ENCODE measurements at regions not wholly inside any gene's neighbourhood (a gene's known extent, or its start where the extent isn't known, plus 50 kb on each side); places are given as distances from the start of the nearest gene placed in this dataset.

DNA sequence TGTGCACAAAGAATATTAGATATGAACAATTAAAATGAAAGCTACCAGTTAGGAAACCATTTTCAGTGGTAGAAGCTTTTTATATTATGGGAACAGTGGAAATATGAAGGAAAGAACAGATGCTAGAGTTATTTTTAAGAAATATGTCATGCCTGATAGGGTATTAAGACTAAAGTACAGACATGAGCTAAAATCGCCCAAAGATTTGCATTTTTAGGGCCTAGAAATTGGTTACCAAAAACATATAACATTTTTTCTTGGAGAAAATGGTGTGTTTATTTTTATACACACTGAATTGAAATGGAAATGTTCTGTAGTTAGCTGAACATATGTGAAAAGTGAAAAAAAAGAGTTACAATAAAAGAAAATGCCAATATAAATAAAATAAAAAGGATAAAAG lies 441.9 kb downstream of the TLL1 start:
- no peak overlapping the region for H3K9ac ChIP-seq (ENCODE audit: low read length)
- no TSS peak for BruUV-seq (replicated peaks)
- ChIA-PET RAD21 (ENCODE audit: low non-redundant PET in 1 of 2, low total read pairs in 2 of 2, uncharacterized antibody in 2 of 2, unreplicated experiment in 2 of 2) (no interaction called here), CTCF (no interaction called here), POLR2A (no interaction called here)
- no peak overlapping the region for H2AFZ ChIP-seq (ENCODE audit: low read depth, low read length, poor library complexity, severe bottlenecking)
- no peak overlapping the region for H3K4me3 ChIP-seq (replicated peaks in 1 of 2; ENCODE audit: low read depth in 1 of 2, low read length in 2 of 2)
- intact Hi-C loops (cut with micrococcal nuclease) = no loop called here
- ATAC-seq (no peak), DNase-seq (ENCODE audit: low read depth, low spot score) (no peak)
- H3K4me2 ChIP-seq (ENCODE audit: low read length) = no peak overlapping the region
- H3K79me2 ChIP-seq (ENCODE audit: insufficient read depth, low read length) = no peaks in the 10 kb centered on the region
- H3K36me3 ChIP-seq (ENCODE audit: control insufficient read depth in 1 of 2, insufficient read depth in 2 of 2, low read length in 2 of 2) = no peaks in the 10 kb centered on the region
- H3K4me1 ChIP-seq (ENCODE audit: control insufficient read depth in 1 of 2, insufficient read depth in 2 of 2, low read length in 2 of 2) = no peaks in the 10 kb centered on the region
- no peaks in the 10 kb centered on the region for H3K27me3 ChIP-seq (ENCODE audit: insufficient read depth, low read length)
- no peak overlapping the region for H3K27ac ChIP-seq (ENCODE audit: low read depth, low read length)
- TF ChIP-seq SRF (IDR thresholded peaks at IDR 0.05; ENCODE audit: low read depth) = no peak
- no peaks in the 10 kb centered on the region for H3K9me3 ChIP-seq (ENCODE audit: control insufficient read depth in 1 of 2, insufficient read depth in 1 of 2, low read depth in 1 of 2, low read length in 2 of 2)
- no peaks in the 10 kb centered on the region for H4K20me1 ChIP-seq (ENCODE audit: insufficient read depth)
- no peaks in the 10 kb centered on the region for H3K9me2 ChIP-seq (ENCODE audit: insufficient read depth)

DNA sequence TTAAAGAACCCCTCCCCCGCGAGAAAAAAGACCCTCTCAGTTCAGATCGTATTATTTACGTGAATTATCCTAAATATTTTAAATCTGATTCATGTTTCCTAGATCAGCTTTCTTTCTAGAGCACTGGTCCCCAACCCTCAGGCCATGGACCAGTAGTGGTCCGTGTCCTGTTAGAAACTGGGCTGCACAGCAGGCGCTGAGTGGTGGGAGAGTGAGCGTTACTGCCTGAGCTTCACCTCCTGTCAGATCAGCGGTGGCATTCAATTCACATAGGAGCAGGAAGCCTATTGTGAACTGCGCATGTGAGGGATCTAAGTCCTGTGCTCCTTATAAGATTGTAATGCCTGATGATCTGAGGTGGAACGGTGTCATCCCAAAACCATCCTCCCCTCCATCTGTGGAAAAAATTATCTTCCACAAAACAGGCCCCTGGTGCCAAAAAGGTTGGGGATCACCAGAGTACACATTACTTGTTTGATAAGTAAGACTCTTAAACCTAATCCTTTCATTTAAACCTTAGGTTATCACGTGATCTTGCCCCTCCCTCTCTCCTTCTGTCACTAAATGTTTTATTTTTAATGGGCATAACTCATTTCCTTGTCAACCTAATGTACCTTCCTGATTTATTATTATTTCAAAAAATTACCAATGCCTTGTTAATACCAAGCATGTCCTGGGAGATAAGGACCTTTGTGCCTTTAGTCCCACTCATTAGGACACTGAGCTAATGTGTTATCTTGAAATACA lies 442.9 kb downstream of the TLL1 start:
- Histone ChIP-seq H3K9me3 (ENCODE audit: control insufficient read depth in 1 of 2, insufficient read depth in 1 of 2, low read depth in 1 of 2, low read length in 2 of 2) (no peaks in the 10 kb centered on the region), H3K4me3 (replicated peaks in 1 of 2; ENCODE audit: low read depth in 1 of 2, low read length in 2 of 2) (no peak overlapping the region), H3K79me2 (ENCODE audit: insufficient read depth, low read length) (no peaks in the 10 kb centered on the region), H3K27me3 (ENCODE audit: insufficient read depth, low read length) (no peaks in the 10 kb centered on the region), H3K9me2 (ENCODE audit: insufficient read depth) (no peaks in the 10 kb centered on the region), H3K4me2 (ENCODE audit: low read length) (no peak overlapping the region), H3K36me3 (ENCODE audit: control insufficient read depth in 1 of 2, insufficient read depth in 2 of 2, low read length in 2 of 2) (no peaks in the 10 kb centered on the region), H3K9ac (ENCODE audit: low read length) (no peak overlapping the region), H4K20me1 (ENCODE audit: insufficient read depth) (no peaks in the 10 kb centered on the region), H3K27ac (ENCODE audit: low read depth, low read length) (no peak overlapping the region), H2AFZ (ENCODE audit: low read depth, low read length, poor library complexity, severe bottlenecking) (no peak overlapping the region), H3K4me1 (ENCODE audit: control insufficient read depth in 1 of 2, insufficient read depth in 2 of 2, low read length in 2 of 2) (no peaks in the 10 kb centered on the region)
- no peak for DNase-seq (ENCODE audit: low read depth, low spot score)
- intact Hi-C loops (cut with micrococcal nuclease) = no loop called here
- RAD21 ChIA-PET (ENCODE audit: low non-redundant PET in 1 of 2, low total read pairs in 2 of 2, uncharacterized antibody in 2 of 2, unreplicated experiment in 2 of 2) = no interaction called here
- ATAC-seq = no peak
- CTCF ChIA-PET = no interaction called here
- TF ChIP-seq ELF1 (IDR thresholded peaks at IDR 0.05; ENCODE audit: borderline replicate concordance, low read depth) = no peak
- TF ChIP-seq FOSL1 (IDR thresholded peaks at IDR 0.05; ENCODE audit: low read depth) = no peak
- POLR2A ChIA-PET = no interaction called here
- BruUV-seq (replicated peaks) = no TSS peak

All from HCT116 (cell line).